ENCODE measurements at regions not wholly inside any gene's neighbourhood (a gene's known extent, or its start where the extent isn't known, plus 50 kb on each side); places are given as distances from the start of the nearest gene placed in this dataset.

GRCh38 chr1:29756901-29757725, 520.8 kb downstream of the PTPRU start:
- Histone ChIP-seq H3K9me3 (ENCODE audit: low read length) (no peaks in the 10 kb centered on the region), H3K4me3 (ENCODE audit: low read length) (no peak overlapping the region), H3K79me2 (replicated peaks; ENCODE audit: insufficient read depth, low read length) (no peaks in the 10 kb centered on the region), H3K36me3 (ENCODE audit: insufficient read depth, low read length) (no peaks in the 10 kb centered on the region), H3K9ac (ENCODE audit: low read length) (no peak overlapping the region), H4K20me1 (ENCODE audit: insufficient read depth) (no peaks in the 10 kb centered on the region), H3K27me3 (ENCODE audit: insufficient read depth, low read depth, low read length) (no peaks in the 10 kb centered on the region), H2AFZ (ENCODE audit: low read depth, low read length) (no peak overlapping the region), H3K27ac (ENCODE audit: low read length) (no peak overlapping the region), H3F3A (ENCODE audit: insufficient read depth, low read length, poor library complexity, severe bottlenecking) (no peaks in the 10 kb centered on the region), H3K9me2 (ENCODE audit: insufficient read depth, low read length) (no peaks in the 10 kb centered on the region), H3K4me2 (ENCODE audit: low read length) (no peak overlapping the region)
- no peak for TF ChIP-seq TAF1 (IDR thresholded peaks at IDR 0.05; ENCODE audit: low read depth)
- TF ChIP-seq POLR2AphosphoS5 (IDR thresholded peaks at IDR 0.05) = no peak
- TF ChIP-seq CTCF (IDR thresholded peaks at IDR 0.05; ENCODE audit: poor library complexity, severe bottlenecking) = no peak
- no peak for TF ChIP-seq SMC3 (conservative IDR thresholded peaks at IDR 0.05; ENCODE audit: poor library complexity)
- no peak for TF ChIP-seq EZH2 (IDR thresholded peaks at IDR 0.05; ENCODE audit: borderline replicate concordance, insufficient read depth, low read length, poor library complexity, severe bottlenecking)
- no peak for TF ChIP-seq MXI1 (conservative IDR thresholded peaks at IDR 0.05; ENCODE audit: poor library complexity, severe bottlenecking)
- no peak for TF ChIP-seq EP300 (conservative IDR thresholded peaks at IDR 0.05; ENCODE audit: poor library complexity, severe bottlenecking)

GRCh38 chr1:29756498-29756897, 520.2 kb downstream of the PTPRU start:
- Histone ChIP-seq H3K9ac (ENCODE audit: low read length) (no peak overlapping the region), H3K9me2 (ENCODE audit: insufficient read depth, low read length) (no peaks in the 10 kb centered on the region), H3K4me3 (ENCODE audit: low read length) (no peak overlapping the region), H3K36me3 (ENCODE audit: insufficient read depth, low read length) (no peaks in the 10 kb centered on the region), H3K9me3 (ENCODE audit: low read length) (no peaks in the 10 kb centered on the region), H3K27ac (ENCODE audit: low read length) (no peak overlapping the region), H2AFZ (ENCODE audit: low read depth, low read length) (no peak overlapping the region), H3K79me2 (replicated peaks; ENCODE audit: insufficient read depth, low read length) (no peaks in the 10 kb centered on the region), H3K27me3 (ENCODE audit: insufficient read depth, low read depth, low read length) (no peaks in the 10 kb centered on the region), H4K20me1 (ENCODE audit: insufficient read depth) (no peaks in the 10 kb centered on the region), H3F3A (ENCODE audit: insufficient read depth, low read length, poor library complexity, severe bottlenecking) (no peaks in the 10 kb centered on the region), H3K4me2 (ENCODE audit: low read length) (no peak overlapping the region)
- TF ChIP-seq EZH2 (IDR thresholded peaks at IDR 0.05; ENCODE audit: borderline replicate concordance, insufficient read depth, low read length, poor library complexity, severe bottlenecking) (no peak), SMC3 (conservative IDR thresholded peaks at IDR 0.05; ENCODE audit: poor library complexity) (no peak), CTCF (IDR thresholded peaks at IDR 0.05; ENCODE audit: poor library complexity, severe bottlenecking) (no peak), POLR2AphosphoS5 (IDR thresholded peaks at IDR 0.05) (no peak), EP300 (conservative IDR thresholded peaks at IDR 0.05; ENCODE audit: poor library complexity, severe bottlenecking) (no peak), TAF1 (IDR thresholded peaks at IDR 0.05; ENCODE audit: low read depth) (no peak), MXI1 (conservative IDR thresholded peaks at IDR 0.05; ENCODE audit: poor library complexity, severe bottlenecking) (no peak), REST (IDR thresholded peaks at IDR 0.05; ENCODE audit: borderline replicate concordance) (no peak), RAD21 (conservative IDR thresholded peaks at IDR 0.05) (no peak)

Measured in neural cell (in vitro differentiated cells).